Transverse colon (tissue), 4 donors: ENCODE measurements at regions not wholly inside any gene's neighbourhood (a gene's known extent, or its start where the extent isn't known, plus 50 kb on each side); places are given as distances from the start of the nearest gene placed in this dataset.

Source experiments
- DNase-seq: peaks from one replicate; pipeline ENCODE4 v3.0.0-alpha.2; 2019
- H3K27ac ChIP-seq, 4 donors: fragments of 200-600 bp; sonication (generic); 2 replicates each; pipeline ENCODE4 v1.5.1; 2016 to 2018; ENCODE audit warnings: inconsistent platforms in 4 of 4
- H3K27me3 ChIP-seq: fragments of 200-600 bp; sonication (generic); 2 replicates; pipeline ENCODE4 v1.5.1; 2017; ENCODE audit warnings: inconsistent platforms
- H3K36me3 ChIP-seq, 4 donors: fragments of 200-600 bp; sonication (generic); 2 replicates each; pipeline ENCODE4 v1.5.1; 2017 to 2019; ENCODE audit warnings: inconsistent platforms in 4 of 4
- H3K4me1 ChIP-seq, 4 donors: fragments of 200-600 bp; sonication (generic); 2 replicates each; pipeline ENCODE4 v1.5.1; 2017 to 2020; ENCODE audit warnings: inconsistent platforms in 4 of 4
- H3K4me3 ChIP-seq, 4 donors: fragments of 200-600 bp; sonication (generic); 1 replicate in 1 of 4; 2 replicates in 3 of 4; pipeline versions ENCODE4 v1.5.1 to v1.6.1; 2017 to 2019; ENCODE audit warnings: inconsistent platforms in 4 of 4
- H3K9me3 ChIP-seq, 2 donors: fragments of 200-600 bp; sonication (generic); 2 replicates each; pipeline ENCODE4 v1.5.1; 2017 to 2019; ENCODE audit warnings: inconsistent platforms in 2 of 2
- CTCF ChIP-seq, 5 experiments: fragments of 200-600 bp in 3 of 5; fragments of 450-650 bp in 2 of 5; sonication (generic) in 3 of 5; IDR thresholded peaks; 1 replicate in 2 of 5; 2 replicates in 3 of 5; pipeline ENCODE4 v1.5.1; 2016 to 2017; ENCODE audit warnings: antibody characterized with exemption in 5 of 5, inconsistent platforms in 3 of 5, mild to moderate bottlenecking in 2 of 5, moderate library complexity in 1 of 5
- EP300 ChIP-seq: sonication (generic); formaldehyde crosslinking; IDR thresholded peaks from one replicate; pipeline ENCODE4 v1.6.1; 2017; ENCODE audit warnings: antibody characterized with exemption, low read depth
- POLR2A ChIP-seq: fragments of 450-650 bp; IDR thresholded peaks from one replicate; pipeline ENCODE4 v1.6.1; 2016; ENCODE audit warnings: antibody characterized with exemption, mild to moderate bottlenecking, moderate library complexity
- POLR2AphosphoS5 ChIP-seq, 3 donors: sonication (generic); formaldehyde crosslinking; IDR thresholded peaks; one replicate each; pipeline ENCODE4 v1.6.1; 2016; ENCODE audit warnings: antibody characterized with exemption in 3 of 3
- WGBS, 2 donors: methylation state at CpG; one replicate each; pipeline ENCODE4 v1.1.5; 2018; ENCODE audit warnings: low coverage in 1 of 2; 5-methylcytosine and 5-hydroxymethylcytosine counted together
- in situ Hi-C, 4 donors: fragments of 200-750 bp; cut with MboI; loops; one replicate each; pipeline versions ENCODE4 v1.15.0 to v1.15.1; 2017; ENCODE audit warnings: low sequenced_read_pairs in 3 of 4, low pct_ligation_motif_present in 1 of 4, low pct_unique_long_range_greater_than_20kb in 1 of 4
- intact Hi-C: fragments of 100-400 bp; cut with DNase I; formaldehyde crosslinking; loops from one replicate; pipeline ENCODE4 v1.15.1; 2023; ENCODE audit warnings: low total_unique reads

- no peak for DNase-seq
- 90 to 94% methylated on average over 6 of the region's 6 CpGs for WGBS, 2 donors
- no peak overlapping the region for H3K4me3 ChIP-seq
- no peaks in the 10 kb centered on the region for H3K36me3 ChIP-seq
- H3K27ac ChIP-seq, result no peak overlapping the region
- in situ Hi-C loops, result no loop called here
- no peaks in the 10 kb centered on the region for H3K9me3 ChIP-seq
- no peaks in the 10 kb centered on the region for H3K27me3 ChIP-seq
- intact Hi-C loops, result no loop called here
- TF ChIP-seq POLR2A (no peak), POLR2AphosphoS5 (IDR thresholded peaks at IDR 0.05) (no peak), EP300 (no peak), CTCF (IDR thresholded peaks at IDR 0.05) (no peak)
- peaks cover 0 to 21% (median 6%) of the 10 kb centered on the region in 4 donors for H3K4me1 ChIP-seq
Observed at GRCh38 chr6:91477688-91478087, 890.8 kb upstream of the MAP3K7 start.

- Histone ChIP-seq H3K4me3 (no peak overlapping the region), H3K27me3 (no peaks in the 10 kb centered on the region), H3K27ac (peak overlapping the region in 1 of 4 donors; percentile 25), H3K4me1 (peaks cover 0 to 17% (median 6%) of the 10 kb centered on the region in 4 donors), H3K36me3 (no peaks in the 10 kb centered on the region), H3K9me3 (no peaks in the 10 kb centered on the region)
- DNase-seq, result peak; percentile 13
- intact Hi-C loops, result no loop called here
- in situ Hi-C loops, result no loop called here
- TF ChIP-seq EP300 (no peak), CTCF (IDR thresholded peaks at IDR 0.05) (no peak), POLR2A (no peak), POLR2AphosphoS5 (IDR thresholded peaks at IDR 0.05) (no peak)
- 0 to 16% methylated on average over 1 to 2 of the region's 2 CpGs for WGBS, 2 donors
Observed at GRCh38 chr6:91476000-91476399, 889.1 kb upstream of the MAP3K7 start.

- in situ Hi-C loops (no loop called here), intact Hi-C loops (no loop called here)
- WGBS, 2 donors, result 76 to 78% methylated on average over 3 of the region's 3 CpGs
- no peaks in the 10 kb centered on the region for H3K36me3 ChIP-seq
- TF ChIP-seq POLR2A (no peak), POLR2AphosphoS5 (IDR thresholded peaks at IDR 0.05) (no peak), CTCF (IDR thresholded peaks at IDR 0.05) (no peak), EP300 (no peak)
- no peak for DNase-seq
- no peak overlapping the region for H3K4me3 ChIP-seq
- no peaks in the 10 kb centered on the region for H3K9me3 ChIP-seq
- no peaks in the 10 kb centered on the region for H3K27me3 ChIP-seq
- no peak overlapping the region for H3K27ac ChIP-seq
- H3K4me1 ChIP-seq, result no peaks in the 10 kb centered on the region
Observed at GRCh38 chr6:91465393-91465792, 878.5 kb upstream of the MAP3K7 start.

- no peaks in the 10 kb centered on the region for H3K36me3 ChIP-seq
- intact Hi-C loops, result no loop called here
- H3K9me3 ChIP-seq, result no peaks in the 10 kb centered on the region
- in situ Hi-C loops, result no loop called here
- no peaks in the 10 kb centered on the region for H3K27me3 ChIP-seq
- H3K4me1 ChIP-seq, result no peaks in the 10 kb centered on the region
- H3K27ac ChIP-seq, result no peak overlapping the region
- TF ChIP-seq POLR2AphosphoS5 (IDR thresholded peaks at IDR 0.05) (no peak), EP300 (no peak), POLR2A (no peak), CTCF (IDR thresholded peaks at IDR 0.05) (no peak)
- no peak overlapping the region for H3K4me3 ChIP-seq
- no peak for DNase-seq
Observed at GRCh38 chr6:91464718-91465117, 877.8 kb upstream of the MAP3K7 start.
